GM12874 (cell line): ENCODE measurements at regions not wholly inside any gene's neighbourhood (a gene's known extent, or its start where the extent isn't known, plus 50 kb on each side); places are given as distances from the start of the nearest gene placed in this dataset.

Experiments
- TF ChIP-seq, protein P1 (sequence below): IDR thresholded peaks from 2 replicates; pipeline ENCODE4 v1.5.1; 2011; ENCODE audit warnings: low read depth, mild to moderate bottlenecking, control low read depth, low read length, moderate library complexity; ENCODE audit not compliant: insufficient read depth

DNA sequence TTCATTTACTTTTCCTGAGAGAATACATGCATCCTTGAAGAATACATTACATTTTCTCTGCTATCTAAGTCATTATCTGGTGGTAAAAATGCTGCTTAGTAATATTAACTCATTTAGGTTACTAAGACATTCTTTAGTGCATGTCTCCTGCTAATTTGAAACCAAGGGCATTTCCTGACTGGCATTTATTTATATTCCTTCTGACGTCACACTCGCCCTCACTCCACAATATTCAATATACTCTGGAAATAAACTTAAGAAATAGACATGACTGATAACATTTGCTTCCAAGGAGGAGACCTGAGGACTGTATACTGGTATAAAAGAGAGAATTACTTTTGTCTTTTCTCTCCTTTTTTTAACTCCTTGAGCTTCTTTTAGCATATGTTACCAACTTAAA lies 619.5 kb upstream of the SMIM31 start:
- TF ChIP-seq, protein P1, sequence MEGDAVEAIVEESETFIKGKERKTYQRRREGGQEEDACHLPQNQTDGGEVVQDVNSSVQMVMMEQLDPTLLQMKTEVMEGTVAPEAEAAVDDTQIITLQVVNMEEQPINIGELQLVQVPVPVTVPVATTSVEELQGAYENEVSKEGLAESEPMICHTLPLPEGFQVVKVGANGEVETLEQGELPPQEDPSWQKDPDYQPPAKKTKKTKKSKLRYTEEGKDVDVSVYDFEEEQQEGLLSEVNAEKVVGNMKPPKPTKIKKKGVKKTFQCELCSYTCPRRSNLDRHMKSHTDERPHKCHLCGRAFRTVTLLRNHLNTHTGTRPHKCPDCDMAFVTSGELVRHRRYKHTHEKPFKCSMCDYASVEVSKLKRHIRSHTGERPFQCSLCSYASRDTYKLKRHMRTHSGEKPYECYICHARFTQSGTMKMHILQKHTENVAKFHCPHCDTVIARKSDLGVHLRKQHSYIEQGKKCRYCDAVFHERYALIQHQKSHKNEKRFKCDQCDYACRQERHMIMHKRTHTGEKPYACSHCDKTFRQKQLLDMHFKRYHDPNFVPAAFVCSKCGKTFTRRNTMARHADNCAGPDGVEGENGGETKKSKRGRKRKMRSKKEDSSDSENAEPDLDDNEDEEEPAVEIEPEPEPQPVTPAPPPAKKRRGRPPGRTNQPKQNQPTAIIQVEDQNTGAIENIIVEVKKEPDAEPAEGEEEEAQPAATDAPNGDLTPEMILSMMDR, result no peak

DNA sequence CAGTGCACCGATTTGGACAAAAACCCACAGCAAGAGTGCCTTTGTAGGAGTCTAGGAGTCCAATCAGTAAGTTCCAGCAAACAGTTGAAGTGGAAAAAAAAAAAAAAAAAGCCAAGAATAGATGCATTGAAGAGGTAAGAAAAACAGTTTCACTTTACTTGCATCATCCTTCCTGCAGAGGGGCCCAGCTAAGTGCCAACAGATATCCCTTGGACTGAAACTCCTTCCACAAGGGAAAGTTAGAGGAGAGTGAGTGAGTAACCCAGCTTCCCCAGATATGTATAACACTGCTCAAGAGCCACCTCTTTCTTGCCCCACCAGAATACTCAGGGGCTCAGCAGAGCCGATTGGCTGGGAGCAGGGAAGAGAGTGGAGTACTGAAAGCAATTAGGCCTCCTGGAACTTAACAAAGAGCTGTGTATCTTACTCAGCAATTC lies 617.7 kb upstream of the SMIM31 start:
- TF ChIP-seq, protein P1, result no peak

DNA sequence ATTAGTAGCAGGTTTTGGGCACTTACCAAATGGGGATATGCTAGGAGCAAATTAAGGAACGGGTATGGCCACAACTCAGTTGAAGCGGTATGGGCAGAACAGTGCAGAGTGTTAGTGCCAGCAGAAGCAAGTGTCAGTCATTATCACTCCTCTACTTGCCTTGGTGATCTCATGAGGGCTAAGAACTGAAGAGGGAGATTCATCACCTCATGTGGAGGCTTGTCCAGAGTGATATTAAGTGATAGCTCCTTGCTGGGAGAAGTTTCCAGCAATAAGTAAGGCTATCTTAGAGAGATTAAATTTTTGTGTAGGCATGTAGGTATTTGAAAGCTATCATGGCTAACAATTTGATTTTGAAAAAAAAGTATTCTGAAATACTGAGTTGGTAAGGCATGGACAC lies 615.4 kb upstream of the SMIM31 start:
- TF ChIP-seq, protein P1, result no peak

DNA sequence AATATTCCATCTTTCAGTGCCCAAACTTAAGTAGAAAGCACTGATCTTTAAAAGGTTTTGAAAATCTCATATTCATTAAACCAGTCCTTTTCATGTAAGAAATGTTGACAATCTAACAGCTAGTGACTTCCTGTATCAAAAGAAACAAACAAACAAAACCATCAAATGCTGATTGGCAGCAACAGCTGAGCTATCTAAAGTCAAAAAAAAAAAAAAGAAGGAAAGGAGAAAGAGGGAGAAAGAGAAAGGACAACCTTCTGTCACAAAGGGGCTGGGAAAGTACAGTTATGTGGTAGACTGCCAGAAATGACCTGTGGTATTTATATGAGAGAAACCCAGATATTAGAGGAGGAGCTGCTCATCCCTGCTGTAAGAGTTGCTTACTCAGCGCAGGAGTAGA lies 614.6 kb upstream of the SMIM31 start:
- TF ChIP-seq, protein P1, result no peak

DNA sequence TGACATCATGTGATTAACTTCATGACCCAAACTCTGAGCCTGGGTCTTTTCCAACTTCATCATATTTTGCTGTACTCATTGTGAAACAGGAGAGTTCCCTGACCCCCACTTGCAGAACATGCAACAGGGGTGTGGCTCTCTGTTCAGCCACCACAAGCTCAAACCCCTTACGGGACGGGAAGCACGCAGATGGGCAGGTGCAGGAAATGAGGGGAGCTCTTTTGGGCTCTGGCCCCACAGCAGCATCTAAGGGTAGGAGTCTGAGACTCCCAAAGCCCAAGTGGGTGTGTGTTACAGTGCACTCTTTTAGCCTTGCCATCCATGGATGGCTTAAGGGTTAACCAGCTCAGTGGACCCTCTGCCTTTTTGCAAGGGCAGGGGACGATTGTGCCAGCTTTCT lies 599.5 kb upstream of the SMIM31 start:
- TF ChIP-seq, protein P1, result no peak

DNA sequence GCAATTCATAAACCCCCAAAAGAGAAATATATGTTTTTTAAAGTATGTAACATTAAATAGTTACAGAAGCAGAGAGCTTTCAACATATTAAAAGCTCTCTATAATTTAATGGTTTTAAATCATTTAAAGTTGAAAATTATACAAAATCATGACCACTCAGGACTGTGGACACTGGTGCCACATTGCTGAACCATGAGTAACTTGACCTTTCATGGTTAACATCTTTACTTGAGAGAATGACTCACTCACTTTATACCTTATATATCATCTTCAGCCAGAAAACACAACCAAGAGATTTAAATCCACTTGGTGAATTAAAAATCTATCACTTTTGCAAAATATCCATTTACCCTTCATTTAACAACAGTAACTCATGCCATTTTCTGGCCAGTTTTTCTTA lies 584.3 kb upstream of the SMIM31 start:
- TF ChIP-seq, protein P1, result no peak

DNA sequence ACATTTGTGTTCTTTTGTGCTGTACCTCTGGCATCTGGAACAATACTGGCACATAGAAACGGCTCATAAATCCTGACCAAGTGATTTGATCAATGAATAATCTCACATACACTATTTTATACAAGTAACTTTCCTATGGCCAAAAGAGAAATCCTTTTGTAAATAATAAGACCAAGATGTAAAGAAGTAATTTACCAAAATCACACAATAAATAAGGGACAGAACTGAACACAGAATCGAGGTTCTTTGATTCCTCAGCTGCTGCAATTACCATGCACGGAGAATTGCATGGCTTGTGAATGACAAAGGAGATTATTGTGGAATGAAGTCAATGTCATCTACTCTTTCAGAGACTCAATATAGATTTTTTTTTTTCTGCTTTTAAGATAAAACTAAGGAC lies 576.8 kb upstream of the SMIM31 start:
- TF ChIP-seq, protein P1, result no peak

DNA sequence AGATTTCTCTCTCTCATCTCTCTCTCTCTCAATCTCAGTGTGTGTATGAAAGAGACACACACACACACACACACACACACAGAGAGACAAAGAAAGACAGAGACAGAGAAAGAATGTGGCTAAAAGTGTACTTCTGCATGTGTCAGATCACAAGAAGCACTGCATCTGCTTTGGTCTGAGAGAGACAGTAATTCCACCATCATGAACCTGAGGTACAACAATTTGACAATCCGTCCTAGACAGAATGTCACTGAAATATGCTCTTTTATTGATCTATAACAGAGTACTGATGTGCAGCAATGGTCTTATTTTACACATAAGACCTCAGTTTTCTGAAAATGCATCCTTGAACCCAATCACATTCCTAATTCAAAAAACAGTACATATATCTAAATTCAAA lies 576.2 kb upstream of the SMIM31 start:
- TF ChIP-seq, protein P1, result no peak
